ENCODE measurements at regions not wholly inside any gene's neighbourhood (a gene's known extent, or its start where the extent isn't known, plus 50 kb on each side); places are given as distances from the start of the nearest gene placed in this dataset.

GRCh38 chr5:98586581-98586980, 186.9 kb upstream of the RGMB start:
- TF ChIP-seq TARDBP (IDR thresholded peaks at IDR 0.05) = no peak
- no peak for TF ChIP-seq ELF4 (IDR thresholded peaks at IDR 0.05)
- no peak for TF ChIP-seq BHLHE40 (IDR thresholded peaks at IDR 0.05; ENCODE audit: borderline replicate concordance)
- TF ChIP-seq SP1 (IDR thresholded peaks at IDR 0.05) = no peak
- no peak for TF ChIP-seq FOXM1 (IDR thresholded peaks at IDR 0.05; ENCODE audit: borderline replicate concordance)
- no peak for TF ChIP-seq ZNF384 (IDR thresholded peaks at IDR 0.05)
- no peak for TF ChIP-seq FOXA1 (IDR thresholded peaks at IDR 0.05)
- TF ChIP-seq LEF1 (IDR thresholded peaks at IDR 0.05; ENCODE audit: borderline replicate concordance) = no peak
